Panc1 (cell line): ENCODE measurements at regions not wholly inside any gene's neighbourhood (a gene's known extent, or its start where the extent isn't known, plus 50 kb on each side); places are given as distances from the start of the nearest gene placed in this dataset.

ENCODE experiments used
- ATAC-seq: fragments of 200-7000 bp; cut with Tn5 transposase; 2 replicates; pipeline ENCODE4 v1.9.1; 2020; ENCODE audit warnings: mild to moderate bottlenecking, moderate library complexity
- BruUV-seq: library from RNA; stranded (reverse); fragments of 400-500 nt; replicated peaks from 2 replicates; lab custom pipeline; 2021; lab: Mats Ljungman, UMichigan
- CTCF ChIA-PET: fragments of 300-600 bp; sonication (Branson Sonifier 250); formaldehyde crosslinking; loops from one replicate; lab custom pipeline; 2022; ENCODE audit warnings: antibody characterized with exemption; lab: Charles Lee
- POLR2A ChIA-PET: fragments of 300-600 bp; sonication (Branson Sonifier 250); formaldehyde crosslinking; loops from one replicate; lab custom pipeline; 2022; ENCODE audit warnings: antibody characterized with exemption; lab: Charles Lee
- DNase-seq: peaks from one replicate; pipeline ENCODE4 v3.0.0-alpha.2; 2010; ENCODE audit warnings: low read depth, low spot score
- H3K27ac ChIP-seq: 2 replicates; pipeline ENCODE4 v1.5.1; 2011; ENCODE audit warnings: mild to moderate bottlenecking, low read length, inconsistent platforms
- H3K27me3 ChIP-seq: fragments of 200-500 bp; sonication (Bioruptor generic); 2 replicates; pipeline ENCODE4 v1.6.0; 2014; ENCODE audit warnings: low read length, inconsistent platforms; ENCODE audit not compliant: control insufficient read depth, insufficient read depth
- H3K36me3 ChIP-seq: fragments of 200-500 bp; sonication (Bioruptor generic); 2 replicates; pipeline ENCODE4 v1.5.1; 2014; ENCODE audit warnings: inconsistent platforms, mild to moderate bottlenecking, low read length, moderate library complexity; ENCODE audit not compliant: control insufficient read depth, insufficient read depth
- H3K4me1 ChIP-seq: 2 replicates; pipeline ENCODE4 v1.5.1; 2011; ENCODE audit warnings: inconsistent platforms, mild to moderate bottlenecking, low read length, moderate library complexity; ENCODE audit not compliant: control insufficient read depth, insufficient read depth
- H3K4me3 ChIP-seq, 2 experiments: 2 replicates each; pipeline ENCODE4 v1.5.1; 2011 to 2012; ENCODE audit warnings: low read depth in 2 of 2, low read length in 2 of 2, mild to moderate bottlenecking in 2 of 2, inconsistent platforms in 1 of 2, moderate library complexity in 1 of 2
- H3K9me3 ChIP-seq: fragments of 200-500 bp; sonication (Bioruptor generic); 2 replicates; pipeline ENCODE4 v1.5.1; 2014; ENCODE audit warnings: low read depth, mild to moderate bottlenecking, inconsistent platforms, low read length, moderate library complexity; ENCODE audit not compliant: control insufficient read depth, insufficient read depth
- CTCF ChIP-seq: fragments of 450-650 bp; IDR thresholded peaks from 2 replicates; pipeline ENCODE4 v1.5.1; 2017; ENCODE audit warnings: mild to moderate bottlenecking
- POLR2AphosphoS5 ChIP-seq: IDR thresholded peaks from 2 replicates; pipeline ENCODE4 v1.6.1; 2012; ENCODE audit warnings: mild to moderate bottlenecking, low read depth, low read length, moderate library complexity
- REST ChIP-seq, 2 experiments: IDR thresholded peaks; 2 replicates each; pipeline ENCODE4 v1.6.1; 2011 to 2012; ENCODE audit warnings: low read depth in 2 of 2, control low read depth in 1 of 2, low read length in 1 of 2, mild to moderate bottlenecking in 1 of 2, moderate library complexity in 1 of 2; ENCODE audit not compliant: insufficient read depth in 1 of 2
- SIN3A ChIP-seq: IDR thresholded peaks from 2 replicates; pipeline ENCODE4 v1.6.1; 2012; ENCODE audit warnings: low read depth, mild to moderate bottlenecking, low read length, moderate library complexity, borderline replicate concordance; ENCODE audit not compliant: insufficient read depth
- TCF7L2 ChIP-seq: IDR thresholded peaks from 2 replicates; pipeline ENCODE4 v1.6.1; 2011; ENCODE audit warnings: mild to moderate bottlenecking, low read depth, low read length, inconsistent platforms
- in situ Hi-C: cut with HindIII; loops from 2 replicates; pipeline ENCODE4 v1.10.0; 2016; ENCODE audit warnings: low sequenced_read_pairs, low pct_unique_long_range_greater_than_20kb
- intact Hi-C: fragments of 100-400 bp; cut with micrococcal nuclease; formaldehyde crosslinking; loops from one replicate; pipeline ENCODE4 v1.10.0; 2022; ENCODE audit not compliant: unreplicated experiment

GRCh38 chr14:55979096-55979495, 139.1 kb upstream of the PELI2 start:
- intact Hi-C loops (no loop called here), in situ Hi-C loops (no loop called here)
- H3K9me3 ChIP-seq = no peaks in the 10 kb centered on the region
- H3K4me3 ChIP-seq = no peak overlapping the region
- TF ChIP-seq REST (IDR thresholded peaks at IDR 0.05; ENCODE audit: insufficient read depth in 1 of 2, low read depth in 2 of 2, low read length in 1 of 2) (no peak), TCF7L2 (no peak), POLR2AphosphoS5 (no peak), CTCF (no peak), SIN3A (no peak)
- POLR2A ChIA-PET = no interaction called here
- no peak for DNase-seq
- no peaks in the 10 kb centered on the region for H3K27me3 ChIP-seq
- H3K27ac ChIP-seq = no peak overlapping the region
- CTCF ChIA-PET = no interaction called here
- no peaks in the 10 kb centered on the region for H3K36me3 ChIP-seq
- no TSS peak for BruUV-seq
- no peaks in the 10 kb centered on the region for H3K4me1 ChIP-seq
- no peak for ATAC-seq

GRCh38 chr14:55979781-55980180, 138.4 kb upstream of the PELI2 start:
- CTCF ChIA-PET = no interaction called here
- intact Hi-C loops = no loop called here

More at GRCh38 chr14:55979781-55980180, 138.4 kb upstream of the PELI2 start:
- H3K4me1 ChIP-seq = no peaks in the 10 kb centered on the region
- H3K36me3 ChIP-seq = no peaks in the 10 kb centered on the region
- no peaks in the 10 kb centered on the region for H3K27me3 ChIP-seq
- no peak for DNase-seq
- BruUV-seq = no TSS peak
- no peak for ATAC-seq
- in situ Hi-C loops = no loop called here
- no peak for TF ChIP-seq POLR2AphosphoS5
- no peak for TF ChIP-seq SIN3A
- TF ChIP-seq CTCF = no peak
- TF ChIP-seq TCF7L2 = no peak
- TF ChIP-seq REST (IDR thresholded peaks at IDR 0.05; ENCODE audit: insufficient read depth in 1 of 2, low read depth in 2 of 2, low read length in 1 of 2) = no peak
- POLR2A ChIA-PET = no interaction called here
- no peak overlapping the region for H3K4me3 ChIP-seq
- no peak overlapping the region for H3K27ac ChIP-seq
- H3K9me3 ChIP-seq = no peaks in the 10 kb centered on the region
